ENCODE measurements at regions not wholly inside any gene's neighbourhood (a gene's known extent, or its start where the extent isn't known, plus 50 kb on each side); places are given as distances from the start of the nearest gene placed in this dataset.

- ATAC-seq (ENCODE audit: low read depth) = no peak
- Histone ChIP-seq H3K9ac (ENCODE audit: low read length) (no peak overlapping the region), H3K79me2 (ENCODE audit: control insufficient read depth, insufficient read depth, low read length) (no peaks in the 10 kb centered on the region), H3K27ac (ENCODE audit: low read length in 2 of 2) (no peak overlapping the region), H3K4me3 (ENCODE audit: control extremely low read depth in 1 of 5, extremely low read depth in 1 of 5, insufficient read depth in 1 of 5, low read depth in 2 of 5, low read length in 4 of 5) (no peak overlapping the region), H2AFZ (ENCODE audit: insufficient read depth, low read depth, low read length, poor library complexity, severe bottlenecking) (no peak overlapping the region), H3K4me2 (replicated peaks; ENCODE audit: low read depth, low read length, poor library complexity, severe bottlenecking) (no peak overlapping the region), H4K20me1 (ENCODE audit: control insufficient read depth, insufficient read depth, low read length, poor library complexity, severe bottlenecking) (no peaks in the 10 kb centered on the region), H3K27me3 (replicated peaks in 1 of 4; ENCODE audit: control extremely low read depth in 1 of 4, control insufficient read depth in 3 of 4, insufficient read depth in 4 of 4, low read length in 3 of 4) (no peaks in the 10 kb centered on the region), H3K4me1 (ENCODE audit: control insufficient read depth in 2 of 2, insufficient read depth in 2 of 2, low read length in 2 of 2) (no peaks in the 10 kb centered on the region), H3K36me3 (replicated peaks in 1 of 2; ENCODE audit: control extremely low read depth in 1 of 2, control insufficient read depth in 1 of 2, extremely low read depth in 1 of 2, insufficient read depth in 2 of 2, low read length in 1 of 2) (no peaks in the 10 kb centered on the region), H3K9me3 (ENCODE audit: control extremely low read depth in 1 of 3, control insufficient read depth in 2 of 3, insufficient read depth in 1 of 3, low read length in 2 of 3) (no peaks in the 10 kb centered on the region)
- H3K9me3 Mint-ChIP-seq (ENCODE audit: insufficient read depth) = no peaks in the 10 kb centered on the region
- H3K4me1 Mint-ChIP-seq = no peaks in the 10 kb centered on the region
- intact Hi-C loops (cut with micrococcal nuclease) = no loop called here
- 83% methylated on average over 1 of the region's 2 CpGs for WGBS (ENCODE audit: insufficient coverage)
- no peak for TF ChIP-seq EZH2 (IDR thresholded peaks at IDR 0.05; ENCODE audit: borderline replicate concordance, insufficient read depth, low read depth, low read length, poor library complexity, severe bottlenecking)
- TF ChIP-seq CTCF (IDR thresholded peaks at IDR 0.05) = no peak
- H3K27me3 Mint-ChIP-seq = no peaks in the 10 kb centered on the region
- POLR2A ChIA-PET = no interaction called here
- no peak overlapping the region for H3K4me3 Mint-ChIP-seq
- CTCF ChIA-PET = no interaction called here
- H3K27ac Mint-ChIP-seq = no peak overlapping the region
- no peak for DNase-seq
These were observed 674.0 kb downstream of the ZBBX start for GRCh38 chr3:166706094-166706493.

- ATAC-seq (ENCODE audit: low read depth) (no peak), DNase-seq (no peak)
- H3K4me3 ChIP-seq (ENCODE audit: control extremely low read depth in 1 of 5, extremely low read depth in 1 of 5, insufficient read depth in 1 of 5, low read depth in 2 of 5, low read length in 4 of 5) = no peak overlapping the region
- H3K79me2 ChIP-seq (ENCODE audit: control insufficient read depth, insufficient read depth, low read length) = no peaks in the 10 kb centered on the region
- no peaks in the 10 kb centered on the region for H3K9me3 Mint-ChIP-seq (ENCODE audit: insufficient read depth)
- H3K9me3 ChIP-seq (ENCODE audit: control extremely low read depth in 1 of 3, control insufficient read depth in 2 of 3, insufficient read depth in 1 of 3, low read length in 2 of 3) = no peaks in the 10 kb centered on the region
- H3K9ac ChIP-seq (ENCODE audit: low read length) = no peak overlapping the region
- H3K4me1 Mint-ChIP-seq = no peaks in the 10 kb centered on the region
- ChIA-PET CTCF (no interaction called here), POLR2A (no interaction called here)
- no peak overlapping the region for H3K4me2 ChIP-seq (replicated peaks; ENCODE audit: low read depth, low read length, poor library complexity, severe bottlenecking)
- H3K4me1 ChIP-seq (ENCODE audit: control insufficient read depth in 2 of 2, insufficient read depth in 2 of 2, low read length in 2 of 2) = no peaks in the 10 kb centered on the region
- H3K36me3 ChIP-seq (replicated peaks in 1 of 2; ENCODE audit: control extremely low read depth in 1 of 2, control insufficient read depth in 1 of 2, extremely low read depth in 1 of 2, insufficient read depth in 2 of 2, low read length in 1 of 2) = no peaks in the 10 kb centered on the region
- H3K27ac Mint-ChIP-seq = no peak overlapping the region
- no peak overlapping the region for H3K27ac ChIP-seq (ENCODE audit: low read length in 2 of 2)
- no peaks in the 10 kb centered on the region for H4K20me1 ChIP-seq (ENCODE audit: control insufficient read depth, insufficient read depth, low read length, poor library complexity, severe bottlenecking)
- H3K27me3 ChIP-seq (replicated peaks in 1 of 4; ENCODE audit: control extremely low read depth in 1 of 4, control insufficient read depth in 3 of 4, insufficient read depth in 4 of 4, low read length in 3 of 4) = no peaks in the 10 kb centered on the region
- no CpG with 5 or more reads among the region's 1 CpG for WGBS (ENCODE audit: insufficient coverage)
- H2AFZ ChIP-seq (ENCODE audit: insufficient read depth, low read depth, low read length, poor library complexity, severe bottlenecking) = no peak overlapping the region
- no peaks in the 10 kb centered on the region for H3K27me3 Mint-ChIP-seq
- TF ChIP-seq CTCF (IDR thresholded peaks at IDR 0.05) (no peak), EZH2 (IDR thresholded peaks at IDR 0.05; ENCODE audit: borderline replicate concordance, insufficient read depth, low read depth, low read length, poor library complexity, severe bottlenecking) (no peak)
- no peak overlapping the region for H3K4me3 Mint-ChIP-seq
- intact Hi-C loops (cut with micrococcal nuclease) = no loop called here
These were observed 682.6 kb downstream of the ZBBX start for GRCh38 chr3:166697495-166697894.
